ENCODE measurements at regions not wholly inside any gene's neighbourhood (a gene's known extent, or its start where the extent isn't known, plus 50 kb on each side); places are given as distances from the start of the nearest gene placed in this dataset.

DNA sequence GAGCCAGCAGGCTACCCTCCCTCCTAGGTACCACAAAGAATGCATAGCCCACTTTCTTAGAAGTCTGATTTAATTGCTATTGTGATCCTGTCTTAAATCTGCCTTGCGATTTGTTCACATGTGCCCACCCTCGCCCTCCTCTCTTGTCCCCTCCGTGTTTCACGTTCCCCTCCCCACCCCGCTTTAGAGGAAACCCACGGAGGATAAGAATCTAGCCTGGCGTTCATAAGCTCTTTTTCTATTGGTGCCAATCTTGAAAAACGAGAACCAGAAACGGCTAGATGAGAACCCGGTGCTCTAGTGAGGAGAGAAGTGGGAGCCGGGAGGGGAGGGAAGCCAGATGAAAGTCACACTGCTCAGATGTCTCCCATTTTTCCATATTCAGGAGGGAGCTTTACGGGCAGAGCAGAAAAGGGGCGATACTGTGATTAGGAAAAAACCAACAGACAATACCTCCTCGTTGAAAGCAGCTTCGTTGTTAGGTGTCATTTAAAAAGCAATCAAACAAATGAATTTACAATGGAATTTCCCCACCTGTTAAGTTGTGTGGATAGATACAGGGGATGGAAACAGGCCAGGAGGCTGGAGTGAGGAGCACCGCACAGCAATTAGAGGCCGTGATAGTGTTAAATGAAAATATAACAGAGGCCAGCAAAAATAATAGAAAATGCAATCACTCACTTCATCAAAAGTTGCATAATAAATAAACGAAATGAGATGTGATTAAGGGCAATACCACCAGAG lies 272.1 kb downstream of the GATA3 start:
- no peak for ATAC-seq
- TF ChIP-seq ZFP3 (CRISPR knock-in tag; IDR thresholded peaks at IDR 0.05) (no peak), ESRRG (CRISPR knock-in tag; IDR thresholded peaks at IDR 0.05) (no peak)

DNA sequence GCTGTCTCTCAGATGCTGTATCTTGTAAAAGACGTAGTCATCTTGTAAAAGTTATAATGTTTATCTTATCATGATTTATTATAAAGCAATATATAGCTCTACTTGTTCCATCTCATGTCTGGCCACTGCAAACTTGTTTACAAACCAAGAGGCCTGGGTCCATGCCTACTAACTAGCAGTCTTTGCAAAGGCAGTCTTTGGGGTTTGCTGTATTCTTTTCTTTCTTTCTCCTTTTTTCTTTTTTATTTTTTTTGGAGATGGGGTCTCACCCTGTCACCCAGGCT lies 272.6 kb downstream of the GATA3 start:
- ATAC-seq = no peak
- TF ChIP-seq PPARA (CRISPR knock-in tag; IDR thresholded peaks at IDR 0.05; ENCODE audit: borderline replicate concordance) = no peak
- no peak for TF ChIP-seq TOX (CRISPR knock-in tag; IDR thresholded peaks at IDR 0.05; ENCODE audit: borderline replicate concordance)
- TF ChIP-seq ZFP30 (CRISPR knock-in tag; IDR thresholded peaks at IDR 0.05) = no peak
- no peak for TF ChIP-seq OSR1 (CRISPR knock-in tag; IDR thresholded peaks at IDR 0.05)
- no peak for TF ChIP-seq ARNTL (CRISPR knock-in tag; IDR thresholded peaks at IDR 0.05; ENCODE audit: borderline replicate concordance, low read depth)
- no peak for TF ChIP-seq GLIS3 (CRISPR knock-in tag; IDR thresholded peaks at IDR 0.05)
- TF ChIP-seq ZNF70 (CRISPR knock-in tag; IDR thresholded peaks at IDR 0.05) = no peak
- no peak for TF ChIP-seq CREB5 (CRISPR knock-in tag; IDR thresholded peaks at IDR 0.05; ENCODE audit: low read depth)
- no peak for TF ChIP-seq ESRRG (CRISPR knock-in tag; IDR thresholded peaks at IDR 0.05)

- TF ChIP-seq PPARA (CRISPR knock-in tag; IDR thresholded peaks at IDR 0.05; ENCODE audit: borderline replicate concordance) (no peak), TCF4 (CRISPR knock-in tag; IDR thresholded peaks at IDR 0.05; ENCODE audit: borderline replicate concordance) (no peak), CREB5 (CRISPR knock-in tag; IDR thresholded peaks at IDR 0.05; ENCODE audit: low read depth) (no peak), SNAI2 (CRISPR knock-in tag; IDR thresholded peaks at IDR 0.05) (no peak), CSDC2 (CRISPR knock-in tag; IDR thresholded peaks at IDR 0.05) (no peak), ZFP3 (CRISPR knock-in tag; IDR thresholded peaks at IDR 0.05) (no peak), ISL1 (CRISPR knock-in tag; IDR thresholded peaks at IDR 0.05) (no peak), TOX (CRISPR knock-in tag; IDR thresholded peaks at IDR 0.05; ENCODE audit: borderline replicate concordance) (no peak), GLIS3 (CRISPR knock-in tag; IDR thresholded peaks at IDR 0.05) (no peak), ARNTL (CRISPR knock-in tag; IDR thresholded peaks at IDR 0.05; ENCODE audit: borderline replicate concordance, low read depth) (no peak), ZNF565 (CRISPR knock-in tag; conservative IDR thresholded peaks at IDR 0.05; ENCODE audit: low read depth) (no peak), ZFP30 (CRISPR knock-in tag; IDR thresholded peaks at IDR 0.05) (no peak), OSR1 (CRISPR knock-in tag; IDR thresholded peaks at IDR 0.05) (no peak)
- TF ChIP-seq, protein P1, sequence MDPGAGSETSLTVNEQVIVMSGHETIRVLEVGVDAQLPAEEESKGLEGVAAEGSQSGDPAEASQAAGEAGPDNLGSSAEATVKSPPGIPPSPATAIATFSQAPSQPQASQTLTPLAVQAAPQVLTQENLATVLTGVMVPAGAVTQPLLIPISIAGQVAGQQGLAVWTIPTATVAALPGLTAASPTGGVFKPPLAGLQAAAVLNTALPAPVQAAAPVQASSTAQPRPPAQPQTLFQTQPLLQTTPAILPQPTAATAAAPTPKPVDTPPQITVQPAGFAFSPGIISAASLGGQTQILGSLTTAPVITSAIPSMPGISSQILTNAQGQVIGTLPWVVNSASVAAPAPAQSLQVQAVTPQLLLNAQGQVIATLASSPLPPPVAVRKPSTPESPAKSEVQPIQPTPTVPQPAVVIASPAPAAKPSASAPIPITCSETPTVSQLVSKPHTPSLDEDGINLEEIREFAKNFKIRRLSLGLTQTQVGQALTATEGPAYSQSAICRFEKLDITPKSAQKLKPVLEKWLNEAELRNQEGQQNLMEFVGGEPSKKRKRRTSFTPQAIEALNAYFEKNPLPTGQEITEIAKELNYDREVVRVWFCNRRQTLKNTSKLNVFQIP (CRISPR knock-in tag; IDR thresholded peaks at IDR 0.05; ENCODE audit: borderline replicate concordance, low read depth) = no peak
- TF ChIP-seq, protein P2, sequence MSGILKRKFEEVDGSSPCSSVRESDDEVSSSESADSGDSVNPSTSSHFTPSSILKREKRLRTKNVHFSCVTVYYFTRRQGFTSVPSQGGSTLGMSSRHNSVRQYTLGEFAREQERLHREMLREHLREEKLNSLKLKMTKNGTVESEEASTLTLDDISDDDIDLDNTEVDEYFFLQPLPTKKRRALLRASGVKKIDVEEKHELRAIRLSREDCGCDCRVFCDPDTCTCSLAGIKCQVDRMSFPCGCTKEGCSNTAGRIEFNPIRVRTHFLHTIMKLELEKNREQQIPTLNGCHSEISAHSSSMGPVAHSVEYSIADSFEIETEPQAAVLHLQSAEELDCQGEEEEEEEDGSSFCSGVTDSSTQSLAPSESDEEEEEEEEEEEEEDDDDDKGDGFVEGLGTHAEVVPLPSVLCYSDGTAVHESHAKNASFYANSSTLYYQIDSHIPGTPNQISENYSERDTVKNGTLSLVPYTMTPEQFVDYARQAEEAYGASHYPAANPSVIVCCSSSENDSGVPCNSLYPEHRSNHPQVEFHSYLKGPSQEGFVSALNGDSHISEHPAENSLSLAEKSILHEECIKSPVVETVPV (CRISPR knock-in tag; IDR thresholded peaks at IDR 0.05) = no peak
- ATAC-seq = no peak
These were observed 276.9 kb downstream of the GATA3 start for GRCh38 chr10:8331387-8331786.

DNA sequence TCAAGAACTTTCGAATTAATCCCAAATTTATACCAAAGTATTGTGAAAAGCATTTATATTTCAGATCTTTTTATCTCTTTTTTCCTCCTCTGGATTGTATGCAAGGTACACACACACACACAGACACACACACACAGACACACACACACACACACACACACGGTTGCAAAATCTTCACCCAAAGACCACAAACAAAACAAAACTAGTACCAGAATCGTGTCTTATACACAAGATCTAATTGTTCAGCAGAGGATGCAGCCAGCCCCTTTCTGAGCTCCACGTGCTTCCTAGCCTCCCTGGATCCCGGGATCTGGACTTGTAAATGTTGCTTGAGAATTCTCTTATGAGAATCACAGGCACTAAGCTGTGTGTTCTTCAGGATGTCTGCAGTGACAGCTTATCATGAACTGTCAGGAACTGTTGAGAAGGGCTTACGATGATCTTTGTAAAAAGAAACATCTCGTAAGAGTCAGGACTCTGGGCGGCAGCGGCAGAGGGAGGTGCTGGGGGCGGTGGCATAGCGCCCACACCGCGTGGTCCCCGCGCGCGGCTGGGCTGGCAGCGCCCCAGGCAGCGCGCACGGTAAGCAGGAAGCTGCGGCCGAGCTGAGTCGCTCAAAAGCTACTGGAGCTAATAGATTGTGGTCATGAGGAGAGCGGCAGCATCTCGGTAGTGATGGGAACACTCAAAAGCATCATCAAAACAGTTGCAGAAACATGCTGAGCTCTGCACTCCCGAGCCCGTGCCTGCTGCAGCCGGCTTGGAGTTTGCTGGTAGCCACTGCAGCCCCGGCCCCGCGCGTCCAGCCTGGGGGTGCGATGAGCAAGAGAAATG lies 277.6 kb downstream of the GATA3 start:
- TF ChIP-seq ZNF8 (CRISPR knock-in tag; IDR thresholded peaks at IDR 0.05) (0 out of 2 replicates have a peak, but pooled peaks have one; percentile 13), ZFP3 (CRISPR knock-in tag; IDR thresholded peaks at IDR 0.05) (peak; percentile 67; the same call in 1 of the 2 replicates), TSHZ2 (CRISPR knock-in tag; IDR thresholded peaks at IDR 0.05) (no peak), ARNTL (CRISPR knock-in tag; IDR thresholded peaks at IDR 0.05; ENCODE audit: borderline replicate concordance, low read depth) (no peak)
- TF ChIP-seq, protein P1 (CRISPR knock-in tag; IDR thresholded peaks at IDR 0.05; ENCODE audit: borderline replicate concordance, low read depth) = no peak
- peak; percentile 91 for ATAC-seq
